ENCODE measurements at regions not wholly inside any gene's neighbourhood (a gene's known extent, or its start where the extent isn't known, plus 50 kb on each side); places are given as distances from the start of the nearest gene placed in this dataset.

GRCh38 chr22:48855593-48856307 lies 971.9 kb downstream of the BRD1 start:
- DNase-seq = no peak

- no peak for DNase-seq
These were observed 972.7 kb downstream of the BRD1 start for GRCh38 chr22:48855013-48855412.

- DNase-seq = no peak
These were observed 973.9 kb downstream of the BRD1 start for GRCh38 chr22:48853627-48854240.

- DNase-seq = no peak
These were observed 975.6 kb downstream of the BRD1 start for GRCh38 chr22:48851933-48852549.

GRCh38 chr22:48850658-48851287 lies 976.9 kb downstream of the BRD1 start:
- no peak for DNase-seq

GRCh38 chr22:48849963-48850657 lies 977.6 kb downstream of the BRD1 start:
- no peak for DNase-seq

- no peak for DNase-seq
These were observed 978.3 kb downstream of the BRD1 start for GRCh38 chr22:48849219-48849912.

- DNase-seq = no peak
These were observed 981.5 kb downstream of the BRD1 start for GRCh38 chr22:48846200-48846599.

GRCh38 chr22:48845356-48845936 lies 982.2 kb downstream of the BRD1 start:
- no peak for DNase-seq

- DNase-seq = no peak
These were observed 983.5 kb downstream of the BRD1 start for GRCh38 chr22:48844056-48844675.

- DNase-seq = no peak
These were observed 984.0 kb downstream of the BRD1 start for GRCh38 chr22:48843640-48844039.

- DNase-seq = no peak
These were observed 984.7 kb downstream of the BRD1 start for GRCh38 chr22:48842976-48843375.

- DNase-seq = no peak
These were observed 985.1 kb downstream of the BRD1 start for GRCh38 chr22:48842583-48842945.

- DNase-seq = no peak
These were observed 985.6 kb downstream of the BRD1 start for GRCh38 chr22:48841881-48842582.

GRCh38 chr22:48840112-48840949 lies 987.3 kb downstream of the BRD1 start:
- no peak for DNase-seq

GRCh38 chr22:48838846-48839730 lies 988.6 kb downstream of the BRD1 start:
- DNase-seq = no peak

- no peak for DNase-seq
These were observed 989.3 kb downstream of the BRD1 start for GRCh38 chr22:48838376-48838775.

Measured in hypothalamus (tissue), 51 donors.